ENCODE measurements at regions not wholly inside any gene's neighbourhood (a gene's known extent, or its start where the extent isn't known, plus 50 kb on each side); places are given as distances from the start of the nearest gene placed in this dataset.

DNA sequence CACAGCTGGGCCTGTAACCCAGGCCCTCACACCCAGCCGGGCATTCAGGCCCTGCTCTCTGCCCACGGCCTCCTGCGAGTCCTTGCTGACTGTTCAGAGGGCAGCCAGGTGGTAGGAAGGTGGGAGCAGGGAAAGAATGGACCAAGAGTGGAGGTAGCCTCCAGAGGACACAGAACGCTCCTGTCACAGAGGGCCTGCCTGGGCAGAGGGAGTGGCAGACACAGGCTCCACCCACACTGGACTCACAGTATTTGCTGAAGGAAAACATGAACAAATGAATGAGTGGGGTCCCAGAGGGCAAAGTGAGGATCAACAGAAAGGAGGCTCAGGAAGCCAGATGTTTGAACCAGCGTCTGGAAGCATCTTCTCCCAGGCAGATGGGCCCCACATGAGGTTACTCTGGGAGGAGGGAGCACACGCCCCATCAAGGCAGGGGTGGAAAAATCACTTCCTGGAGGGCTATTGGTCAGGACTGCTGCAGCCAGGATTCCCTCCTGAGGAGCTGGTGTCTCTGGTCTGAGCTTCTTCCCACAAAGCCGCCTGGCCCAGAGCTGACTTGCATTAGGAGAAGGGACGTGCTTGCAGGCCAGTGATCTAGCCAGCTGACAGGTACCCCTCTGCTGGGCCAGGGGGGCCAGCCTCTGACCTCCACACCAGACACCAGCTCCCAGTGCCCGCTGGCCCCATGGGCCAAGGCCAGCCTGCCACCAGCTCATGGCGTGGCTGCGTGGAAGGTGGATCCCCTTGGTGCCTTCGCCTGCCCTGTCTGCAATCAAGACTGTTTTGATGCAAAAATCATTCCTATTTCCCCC lies 84.0 kb downstream of the THAP12 start:
- TF ChIP-seq CTCF (conservative IDR thresholded peaks at IDR 0.05; ENCODE audit: low read depth, low read length) (no peak), EZH2 (IDR thresholded peaks at IDR 0.05; ENCODE audit: borderline replicate concordance, low read depth, low read length, poor library complexity, severe bottlenecking) (no peak)

Data from A673 (cell line).